Mammary epithelial cell (primary cell): ENCODE measurements at regions not wholly inside any gene's neighbourhood (a gene's known extent, or its start where the extent isn't known, plus 50 kb on each side); places are given as distances from the start of the nearest gene placed in this dataset.

Experiments used
- CTCF ChIP-seq, 2 donors: IDR thresholded peaks in 1 of 2; conservative IDR thresholded peaks in 1 of 2; 2 replicates each; pipeline ENCODE4 v1.5.1; 2011 to 2012; ENCODE audit warnings: inconsistent platforms in 2 of 2, low read length in 2 of 2, mild to moderate bottlenecking in 2 of 2, control low read depth in 1 of 2, low read depth in 1 of 2; ENCODE audit not compliant: insufficient read depth in 1 of 2; ENCODE audit errors: extremely low read depth in 1 of 2
- EZH2 ChIP-seq: IDR thresholded peaks from 2 replicates; pipeline ENCODE4 v1.6.1; 2012; ENCODE audit warnings: low read length, inconsistent platforms, borderline replicate concordance

DNA sequence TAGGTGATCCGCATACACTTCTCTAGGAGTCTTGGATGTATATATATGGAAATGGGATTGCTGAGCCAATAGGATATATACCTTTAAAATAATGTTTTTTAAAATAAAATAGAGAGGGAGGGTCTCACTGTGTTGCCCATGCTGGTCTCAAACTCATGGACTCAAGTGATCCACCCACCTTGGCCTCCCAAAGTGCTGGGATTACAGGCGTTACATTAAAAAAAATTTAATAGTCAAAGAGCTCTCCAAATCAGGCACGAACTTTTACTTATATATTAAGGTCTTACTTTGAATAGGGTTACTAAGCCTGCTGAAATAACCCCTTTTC, 109.0 kb downstream of the GNL3L start:
- TF ChIP-seq CTCF (conservative IDR thresholded peaks at IDR 0.05 in 1 of 2, IDR thresholded peaks at IDR 0.05 in 1 of 2; ENCODE audit: extremely low read depth in 1 of 2, insufficient read depth in 1 of 2, low read depth in 1 of 2, low read length in 2 of 2) (no peak), EZH2 (no peak)
